ENCODE measurements at regions not wholly inside any gene's neighbourhood (a gene's known extent, or its start where the extent isn't known, plus 50 kb on each side); places are given as distances from the start of the nearest gene placed in this dataset.

DNA sequence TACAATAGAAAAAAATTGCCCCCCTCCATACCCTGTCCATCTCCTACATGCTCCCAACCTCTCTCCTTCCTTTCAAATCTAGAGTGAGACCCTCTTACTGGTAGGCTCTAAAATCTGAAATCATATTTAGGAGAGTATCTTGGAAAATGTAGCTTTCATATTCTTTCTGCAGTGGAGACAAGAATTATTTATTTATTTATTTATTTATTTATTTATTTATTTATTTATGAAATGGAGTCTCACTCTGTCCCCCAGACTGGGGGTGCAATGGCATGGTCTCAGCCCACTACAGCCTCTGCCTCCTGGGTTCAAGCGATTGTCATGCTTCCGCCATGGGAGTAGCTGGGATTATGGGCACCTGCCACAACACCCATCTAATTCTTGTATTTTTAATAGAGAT, 174.1 kb upstream of the MYO16 start:
- TF ChIP-seq, protein P1, sequence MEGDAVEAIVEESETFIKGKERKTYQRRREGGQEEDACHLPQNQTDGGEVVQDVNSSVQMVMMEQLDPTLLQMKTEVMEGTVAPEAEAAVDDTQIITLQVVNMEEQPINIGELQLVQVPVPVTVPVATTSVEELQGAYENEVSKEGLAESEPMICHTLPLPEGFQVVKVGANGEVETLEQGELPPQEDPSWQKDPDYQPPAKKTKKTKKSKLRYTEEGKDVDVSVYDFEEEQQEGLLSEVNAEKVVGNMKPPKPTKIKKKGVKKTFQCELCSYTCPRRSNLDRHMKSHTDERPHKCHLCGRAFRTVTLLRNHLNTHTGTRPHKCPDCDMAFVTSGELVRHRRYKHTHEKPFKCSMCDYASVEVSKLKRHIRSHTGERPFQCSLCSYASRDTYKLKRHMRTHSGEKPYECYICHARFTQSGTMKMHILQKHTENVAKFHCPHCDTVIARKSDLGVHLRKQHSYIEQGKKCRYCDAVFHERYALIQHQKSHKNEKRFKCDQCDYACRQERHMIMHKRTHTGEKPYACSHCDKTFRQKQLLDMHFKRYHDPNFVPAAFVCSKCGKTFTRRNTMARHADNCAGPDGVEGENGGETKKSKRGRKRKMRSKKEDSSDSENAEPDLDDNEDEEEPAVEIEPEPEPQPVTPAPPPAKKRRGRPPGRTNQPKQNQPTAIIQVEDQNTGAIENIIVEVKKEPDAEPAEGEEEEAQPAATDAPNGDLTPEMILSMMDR (IDR thresholded peaks at IDR 0.05) = no peak
- no peak for TF ChIP-seq ZFX (IDR thresholded peaks at IDR 0.05; ENCODE audit: borderline replicate concordance)
